K562 (cell line): ENCODE measurements at regions not wholly inside any gene's neighbourhood (a gene's known extent, or its start where the extent isn't known, plus 50 kb on each side); places are given as distances from the start of the nearest gene placed in this dataset.

Source experiments
- CTCF ChIP-seq, 3 experiments: IDR thresholded peaks in 2 of 3; conservative IDR thresholded peaks in 1 of 3; 2 replicates each; pipeline ENCODE4 v1.5.1; 2011 to 2012; ENCODE audit warnings: low read length in 3 of 3, mild to moderate bottlenecking in 3 of 3, control low read depth in 2 of 3, improper control_type of control experiment in 1 of 3, inconsistent platforms in 1 of 3, low read depth in 1 of 3, mixed read lengths in 1 of 3, moderate library complexity in 1 of 3; ENCODE audit not compliant: insufficient read depth in 2 of 3
- EZH2 ChIP-seq: IDR thresholded peaks from 2 replicates; pipeline ENCODE4 v1.6.1; 2012; ENCODE audit warnings: low read depth, mild to moderate bottlenecking, inconsistent platforms, low read length, borderline replicate concordance
- FUS ChIP-seq: fragments of 200-400 bp; formaldehyde crosslinking; optimal IDR thresholded peaks from 2 replicates; pipeline ENCODE3; 2017; ENCODE audit warnings: low read depth, low read length
- GABPB1 ChIP-seq: sonication (generic); formaldehyde crosslinking; IDR thresholded peaks from 2 replicates; pipeline ENCODE4 v1.8.0; 2022; ENCODE audit warnings: mild to moderate bottlenecking, missing genetic modification reagents
- HCFC1 ChIP-seq: IDR thresholded peaks from 2 replicates; pipeline ENCODE4 v1.6.1; 2012; ENCODE audit warnings: low read depth, low read length, improper control_type of control experiment
- KAT8 ChIP-seq: fragments of 450-650 bp; IDR thresholded peaks from 2 replicates; pipeline ENCODE4 v1.6.1; 2016; ENCODE audit warnings: low read depth, mild to moderate bottlenecking
- MTA1 ChIP-seq: fragments of 450-650 bp; IDR thresholded peaks from 2 replicates; pipeline ENCODE4 v1.6.1; 2017; ENCODE audit warnings: borderline replicate concordance
- PKNOX1 ChIP-seq: fragments of 450-650 bp; IDR thresholded peaks from 2 replicates; pipeline ENCODE4 v1.6.1; 2016
- PRPF4 ChIP-seq: fragments of 200-400 bp; formaldehyde crosslinking; IDR thresholded peaks from one replicate; pipeline ENCODE4 v1.6.1; 2017; ENCODE audit warnings: low read length, low read depth, mild to moderate bottlenecking; ENCODE audit not compliant: insufficient read depth, poor library complexity, severe bottlenecking
- SRF ChIP-seq, 2 experiments: fragments of 250-450, 450-650 bp in 1 of 2; sonication (Bioruptor Pico) in 1 of 2; sonication (generic) in 1 of 2; formaldehyde crosslinking; IDR thresholded peaks; 2 replicates each; pipeline versions ENCODE4 v1.5.0 to v1.5.1; 2020 to 2022; ENCODE audit warnings: mild to moderate bottlenecking in 1 of 2, missing genetic modification reagents in 1 of 2
- TF ChIP-seq, protein P1 (sequence below): fragments of 450-650 bp; IDR thresholded peaks from 2 replicates; pipeline ENCODE4 v1.6.1; 2017; ENCODE audit warnings: mild to moderate bottlenecking, moderate library complexity
- TF ChIP-seq, protein P2 (sequence below): IDR thresholded peaks from 2 replicates; pipeline ENCODE4 v1.6.1; 2014; ENCODE audit warnings: antibody characterized with exemption

DNA sequence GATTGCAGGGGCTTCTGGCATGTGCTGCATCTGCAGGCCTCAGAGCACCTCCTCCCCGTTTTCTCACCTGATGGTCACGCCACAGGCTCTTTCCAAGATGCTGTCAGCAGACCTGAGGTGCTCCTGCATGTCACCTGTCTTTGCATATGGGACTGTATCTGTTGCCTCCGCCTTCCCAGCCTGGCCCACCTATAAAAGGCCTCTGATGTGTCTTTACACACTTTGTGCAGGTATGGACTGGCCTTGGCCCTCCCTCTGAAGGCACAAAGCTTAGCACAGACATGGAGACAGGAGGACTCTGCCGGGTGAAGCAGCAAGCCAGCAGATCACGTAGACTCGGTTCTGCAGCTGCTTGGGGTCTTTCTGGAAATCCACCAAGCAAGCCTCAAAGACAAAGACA lies 220.9 kb upstream of the PPP2R2D start:
- no peak for TF ChIP-seq CTCF (IDR thresholded peaks at IDR 0.05 in 2 of 3, conservative IDR thresholded peaks at IDR 0.05 in 1 of 3; ENCODE audit: insufficient read depth in 2 of 3, low read depth in 1 of 3, low read length in 3 of 3)
- TF ChIP-seq, protein P1, sequence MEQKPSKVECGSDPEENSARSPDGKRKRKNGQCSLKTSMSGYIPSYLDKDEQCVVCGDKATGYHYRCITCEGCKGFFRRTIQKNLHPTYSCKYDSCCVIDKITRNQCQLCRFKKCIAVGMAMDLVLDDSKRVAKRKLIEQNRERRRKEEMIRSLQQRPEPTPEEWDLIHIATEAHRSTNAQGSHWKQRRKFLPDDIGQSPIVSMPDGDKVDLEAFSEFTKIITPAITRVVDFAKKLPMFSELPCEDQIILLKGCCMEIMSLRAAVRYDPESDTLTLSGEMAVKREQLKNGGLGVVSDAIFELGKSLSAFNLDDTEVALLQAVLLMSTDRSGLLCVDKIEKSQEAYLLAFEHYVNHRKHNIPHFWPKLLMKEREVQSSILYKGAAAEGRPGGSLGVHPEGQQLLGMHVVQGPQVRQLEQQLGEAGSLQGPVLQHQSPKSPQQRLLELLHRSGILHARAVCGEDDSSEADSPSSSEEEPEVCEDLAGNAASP: no peak
- no peak for TF ChIP-seq GABPB1 (CRISPR knock-in tag)
- no peak for TF ChIP-seq MTA1
- TF ChIP-seq PKNOX1: no peak
- TF ChIP-seq HCFC1: no peak
- TF ChIP-seq EZH2: no peak
- TF ChIP-seq FUS: no peak
- TF ChIP-seq, protein P2, sequence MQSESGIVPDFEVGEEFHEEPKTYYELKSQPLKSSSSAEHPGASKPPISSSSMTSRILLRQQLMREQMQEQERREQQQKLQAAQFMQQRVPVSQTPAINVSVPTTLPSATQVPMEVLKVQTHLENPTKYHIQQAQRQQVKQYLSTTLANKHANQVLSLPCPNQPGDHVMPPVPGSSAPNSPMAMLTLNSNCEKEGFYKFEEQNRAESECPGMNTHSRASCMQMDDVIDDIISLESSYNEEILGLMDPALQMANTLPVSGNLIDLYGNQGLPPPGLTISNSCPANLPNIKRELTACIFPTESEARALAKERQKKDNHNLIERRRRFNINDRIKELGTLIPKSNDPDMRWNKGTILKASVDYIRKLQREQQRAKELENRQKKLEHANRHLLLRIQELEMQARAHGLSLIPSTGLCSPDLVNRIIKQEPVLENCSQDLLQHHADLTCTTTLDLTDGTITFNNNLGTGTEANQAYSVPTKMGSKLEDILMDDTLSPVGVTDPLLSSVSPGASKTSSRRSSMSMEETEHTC: no peak
- TF ChIP-seq SRF (CRISPR knock-in tag; IDR thresholded peaks at IDR 0.05): no peak
- TF ChIP-seq PRPF4: no peak
- TF ChIP-seq KAT8: no peak
